PC-9 (cell line): ENCODE measurements at regions not wholly inside any gene's neighbourhood (a gene's known extent, or its start where the extent isn't known, plus 50 kb on each side); places are given as distances from the start of the nearest gene placed in this dataset.

ENCODE experiments used
- BruUV-seq: library from RNA; stranded (reverse); fragments of 400-500 nt; replicated peaks from 2 replicates; lab custom pipeline; 2021; lab: Mats Ljungman, UMichigan
- CTCF ChIA-PET: fragments of 300-600 bp; sonication (Branson Sonifier 250); formaldehyde crosslinking; loops from one replicate; lab custom pipeline; 2022; ENCODE audit warnings: antibody characterized with exemption; lab: Charles Lee
- POLR2A ChIA-PET: fragments of 300-600 bp; sonication (Branson Sonifier 250); formaldehyde crosslinking; loops from one replicate; lab custom pipeline; 2022; ENCODE audit warnings: antibody characterized with exemption; ENCODE audit not compliant: unreplicated experiment; lab: Charles Lee
- DNase-seq, 2 experiments: peaks; one replicate each; pipeline versions ENCODE4 v3.0.0 to v3.0.0-alpha.2; 2015 to 2022; ENCODE audit warnings: mixed read lengths in 1 of 2
- H2AFZ ChIP-seq: fragments of 200-600 bp; sonication (generic); 2 replicates; pipeline ENCODE4 v1.8.1; 2017; ENCODE audit warnings: antibody characterized with exemption
- H3F3A ChIP-seq: fragments of 200-600 bp; sonication (generic); 2 replicates; pipeline ENCODE4 v1.8.1; 2017; ENCODE audit warnings: antibody characterized with exemption, mild to moderate bottlenecking, low read depth; ENCODE audit not compliant: insufficient read depth
- H3K27ac ChIP-seq: fragments of 200-600 bp; sonication (generic); 2 replicates; pipeline ENCODE4 v1.6.1; 2016; ENCODE audit warnings: mixed run types
- H3K27me3 ChIP-seq: fragments of 200-600 bp; sonication (generic); 2 replicates; pipeline ENCODE4 v1.6.1; 2016; ENCODE audit warnings: low read depth, mixed run types; ENCODE audit not compliant: insufficient read depth
- H3K36me3 ChIP-seq: fragments of 200-600 bp; sonication (generic); 2 replicates; pipeline ENCODE4 v1.6.1; 2016; ENCODE audit warnings: low read depth, mixed run types
- H3K4me1 ChIP-seq: fragments of 200-600 bp; sonication (generic); replicated peaks from 2 replicates; pipeline ENCODE4 v1.6.1; 2016; ENCODE audit warnings: mixed run types; ENCODE audit not compliant: insufficient read depth
- H3K4me2 ChIP-seq: fragments of 200-600 bp; sonication (generic); 2 replicates; pipeline ENCODE4 v1.6.1; 2017; ENCODE audit warnings: mixed run types
- H3K4me3 ChIP-seq: fragments of 200-600 bp; sonication (generic); 2 replicates; pipeline ENCODE4 v1.6.1; 2016; ENCODE audit warnings: mixed run types
- H3K79me2 ChIP-seq: fragments of 200-600 bp; sonication (generic); 2 replicates; pipeline ENCODE4 v1.6.1; 2017; ENCODE audit warnings: low read depth, mixed run types
- H3K9me2 ChIP-seq: fragments of 200-600 bp; sonication (generic); 2 replicates; pipeline ENCODE4 v1.8.1; 2017; ENCODE audit warnings: mild to moderate bottlenecking; ENCODE audit not compliant: insufficient read depth
- H3K9me3 ChIP-seq: fragments of 200-600 bp; sonication (generic); 2 replicates; pipeline ENCODE4 v1.8.1; 2016; ENCODE audit warnings: low read depth; ENCODE audit not compliant: insufficient read depth
- H4K20me1 ChIP-seq: fragments of 200-600 bp; sonication (generic); 2 replicates; pipeline ENCODE4 v1.8.1; 2017; ENCODE audit not compliant: insufficient read depth
- CTCF ChIP-seq: fragments of 200-600 bp; sonication (generic); conservative IDR thresholded peaks from 2 replicates; pipeline ENCODE4 v1.6.1; 2017; ENCODE audit warnings: mixed run types, antibody characterized with exemption, mild to moderate bottlenecking, moderate library complexity
- EZH2 ChIP-seq: fragments of 200-600 bp; sonication (generic); IDR thresholded peaks from 2 replicates; pipeline ENCODE4 v1.8.0; 2017; ENCODE audit warnings: antibody characterized with exemption, low read depth
- intact Hi-C: fragments of 100-400 bp; cut with micrococcal nuclease; formaldehyde crosslinking; loops from one replicate; pipeline ENCODE4 v1.10.0; 2022; ENCODE audit not compliant: unreplicated experiment

- no peaks in the 10 kb centered on the region for H3K4me1 ChIP-seq
- ChIA-PET POLR2A (no interaction called here), CTCF (no interaction called here)
- no peaks in the 10 kb centered on the region for H3K9me3 ChIP-seq
- H3K79me2 ChIP-seq: no peaks in the 10 kb centered on the region
- H3K4me3 ChIP-seq: no peak overlapping the region
- no peak overlapping the region for H3K4me2 ChIP-seq
- H4K20me1 ChIP-seq: no peaks in the 10 kb centered on the region
- no peaks in the 10 kb centered on the region for H3K36me3 ChIP-seq
- TF ChIP-seq CTCF: no peak
- no peak for TF ChIP-seq EZH2
- no peak overlapping the region for H2AFZ ChIP-seq
- no TSS peak for BruUV-seq
- H3K27ac ChIP-seq: no peak overlapping the region
- H3K27me3 ChIP-seq: no peaks in the 10 kb centered on the region
- no peaks in the 10 kb centered on the region for H3K9me2 ChIP-seq
- no peak for DNase-seq
- intact Hi-C loops: no loop called here
- H3F3A ChIP-seq: no peaks in the 10 kb centered on the region
These were observed 150.7 kb downstream of the TMCO5A start for GRCh38 chr15:38085114-38085513.

GRCh38 chr15:38085931-38086568, 151.6 kb downstream of the TMCO5A start:
- intact Hi-C loops: no loop called here
- TF ChIP-seq CTCF (no peak), EZH2 (no peak)
- Histone ChIP-seq H3K9me3 (no peaks in the 10 kb centered on the region), H3K4me2 (no peak overlapping the region), H3K9me2 (no peaks in the 10 kb centered on the region), H3K27me3 (no peaks in the 10 kb centered on the region), H2AFZ (no peak overlapping the region), H3F3A (no peaks in the 10 kb centered on the region), H3K27ac (no peak overlapping the region), H3K4me3 (no peak overlapping the region), H3K79me2 (no peaks in the 10 kb centered on the region), H4K20me1 (no peaks in the 10 kb centered on the region), H3K36me3 (no peaks in the 10 kb centered on the region), H3K4me1 (no peaks in the 10 kb centered on the region)
- BruUV-seq: no TSS peak
- DNase-seq: no peak
- ChIA-PET POLR2A (no interaction called here), CTCF (no interaction called here)

GRCh38 chr15:38086611-38087010, 152.2 kb downstream of the TMCO5A start:
- H3K27me3 ChIP-seq: no peaks in the 10 kb centered on the region
- DNase-seq: no peak
- H3K4me2 ChIP-seq: no peak overlapping the region
- H3K9me3 ChIP-seq: no peaks in the 10 kb centered on the region
- H4K20me1 ChIP-seq: no peaks in the 10 kb centered on the region
- TF ChIP-seq CTCF: no peak
- TF ChIP-seq EZH2: no peak
- POLR2A ChIA-PET: no interaction called here
- H3F3A ChIP-seq: no peaks in the 10 kb centered on the region
- no peaks in the 10 kb centered on the region for H3K9me2 ChIP-seq
- CTCF ChIA-PET: no interaction called here
- H3K27ac ChIP-seq: no peak overlapping the region
- BruUV-seq: no TSS peak
- no peak overlapping the region for H2AFZ ChIP-seq
- H3K79me2 ChIP-seq: no peaks in the 10 kb centered on the region
- no peaks in the 10 kb centered on the region for H3K4me1 ChIP-seq
- H3K36me3 ChIP-seq: no peaks in the 10 kb centered on the region
- no peak overlapping the region for H3K4me3 ChIP-seq
- intact Hi-C loops: no loop called here
